ENCODE measurements at regions not wholly inside any gene's neighbourhood (a gene's known extent, or its start where the extent isn't known, plus 50 kb on each side); places are given as distances from the start of the nearest gene placed in this dataset.

GRCh38 chr4:173735049-173735448 lies 205.0 kb upstream of the HAND2 start:
- H2BK120ac ChIP-seq (ENCODE audit: low read depth, low read length, poor library complexity, severe bottlenecking), result no peak overlapping the region
- no peak overlapping the region for H3K4me2 ChIP-seq (ENCODE audit: insufficient read depth, insufficient read length, low read length)
- no peak overlapping the region for H3K18ac ChIP-seq (ENCODE audit: insufficient read length, low read depth, low read length)
- no peak overlapping the region for H4K8ac ChIP-seq (replicated peaks; ENCODE audit: insufficient read length, low read depth, low read length)
- H2AK5ac ChIP-seq (ENCODE audit: insufficient read length, low read length), result no peak overlapping the region
- no peak overlapping the region for H3K56ac ChIP-seq (ENCODE audit: insufficient read length, low read depth, low read length)
- H2BK5ac ChIP-seq (ENCODE audit: insufficient read length, low read length), result no peak overlapping the region
- TF ChIP-seq CTCF (conservative IDR thresholded peaks at IDR 0.05), result no peak
- H3K4me3 Mint-ChIP-seq, result no peak overlapping the region
- WGBS (ENCODE audit: extremely low coverage, insufficient read length, low lambda C conversion rate), result no CpG with 5 or more reads among the region's 3 CpGs
- H4K5ac ChIP-seq (ENCODE audit: insufficient read length, low read depth, low read length), result no peak overlapping the region
- H4K20me1 ChIP-seq (ENCODE audit: control insufficient read depth, insufficient read depth, insufficient read length), result no peaks in the 10 kb centered on the region
- no peaks in the 10 kb centered on the region for H3K4me1 Mint-ChIP-seq
- no peak overlapping the region for H3T11ph ChIP-seq (ENCODE audit: low read length)
- H2BK15ac ChIP-seq (ENCODE audit: low read depth, low read length), result no peak overlapping the region
- no peaks in the 10 kb centered on the region for H3K79me2 ChIP-seq (ENCODE audit: insufficient read depth, low read length)
- H3K27ac Mint-ChIP-seq, result no peak overlapping the region
- no peaks in the 10 kb centered on the region; a peak in 1 of 5 replicates for H3K9me3 Mint-ChIP-seq
- no peaks in the 10 kb centered on the region for H3K4me1 ChIP-seq (ENCODE audit: insufficient read depth, low read length)
- H3K4ac ChIP-seq (ENCODE audit: low read depth, low read length), result no peak overlapping the region
- no peaks in the 10 kb centered on the region; the same call in 1 of the 2 replicates for H3K27me3 Mint-ChIP-seq (ENCODE audit: low read depth)
- no peak for DNase-seq
- no peak overlapping the region for H3K23ac ChIP-seq (ENCODE audit: insufficient read length, low read depth, low read length)
- H3K14ac ChIP-seq (ENCODE audit: insufficient read depth, low read length), result no peak overlapping the region
- no peaks in the 10 kb centered on the region for H3K27me3 ChIP-seq (ENCODE audit: insufficient read depth, low read length)
- H2BK12ac ChIP-seq (ENCODE audit: insufficient read length, low read depth, low read length), result no peak overlapping the region
- no peaks in the 10 kb centered on the region for H3K9me3 ChIP-seq (ENCODE audit: control insufficient read depth, low read depth, low read length)
- no peaks in the 10 kb centered on the region for H3K23me2 ChIP-seq (ENCODE audit: insufficient read length, low read depth, low read length, poor library complexity, severe bottlenecking)
- H3K27ac ChIP-seq (ENCODE audit: insufficient read length, low read depth, low read length), result no peak overlapping the region
- H3K9ac ChIP-seq (ENCODE audit: extremely low read depth, insufficient read length, low read length), result no peak overlapping the region
- no peak overlapping the region for H2BK20ac ChIP-seq (ENCODE audit: low read depth, low read length, poor library complexity, severe bottlenecking)
- H4K91ac ChIP-seq (ENCODE audit: insufficient read length, low read depth, low read length), result no peak overlapping the region
- H3K79me1 ChIP-seq (ENCODE audit: insufficient read depth, low read depth, low read length, poor library complexity, severe bottlenecking), result no peaks in the 10 kb centered on the region
- no peaks in the 10 kb centered on the region for H3K36me3 Mint-ChIP-seq (ENCODE audit: insufficient read depth in 1 of 3, low read depth in 3 of 3)
- H2AFZ ChIP-seq (ENCODE audit: low read length), result no peak overlapping the region
